K562 (cell line): ENCODE measurements at regions not wholly inside any gene's neighbourhood (a gene's known extent, or its start where the extent isn't known, plus 50 kb on each side); places are given as distances from the start of the nearest gene placed in this dataset.
"Not testable (repeated sequence)": the region's sequence is repeated elsewhere in the genome, so short reads cannot be mapped to it uniquely, and the experiment has no call there.

Experiments
- CBX1 ChIP-seq: sonication (generic); IDR thresholded peaks from 2 replicates; pipeline ENCODE4 v1.6.1; 2016; ENCODE audit warnings: antibody characterized with exemption, low read depth, mild to moderate bottlenecking
- CTCF ChIP-seq, 3 experiments: IDR thresholded peaks in 2 of 3; conservative IDR thresholded peaks in 1 of 3; 2 replicates each; pipeline ENCODE4 v1.5.1; 2011 to 2012; ENCODE audit warnings: low read length in 3 of 3, mild to moderate bottlenecking in 3 of 3, control low read depth in 2 of 3, improper control_type of control experiment in 1 of 3, inconsistent platforms in 1 of 3, low read depth in 1 of 3, mixed read lengths in 1 of 3, moderate library complexity in 1 of 3; ENCODE audit not compliant: insufficient read depth in 2 of 3
- HNRNPH1 ChIP-seq: fragments of 200-400 bp; formaldehyde crosslinking; optimal IDR thresholded peaks from 2 replicates; pipeline ENCODE3; 2017; ENCODE audit warnings: low read depth, mild to moderate bottlenecking, low read length, moderate library complexity
- MIER1 ChIP-seq: fragments of 450-650 bp; IDR thresholded peaks from 2 replicates; pipeline ENCODE4 v1.6.1; 2016; ENCODE audit warnings: antibody characterized with exemption, mild to moderate bottlenecking, low read depth
- SAFB2 ChIP-seq: fragments of 200-400 bp; formaldehyde crosslinking; IDR thresholded peaks from 2 replicates; pipeline ENCODE4 v1.6.1; 2018; ENCODE audit warnings: borderline replicate concordance, low read length, low read depth, moderate library complexity; ENCODE audit not compliant: severe bottlenecking
- THAP12 ChIP-seq: fragments of 250-450 bp; sonication (Bioruptor Pico); IDR thresholded peaks from 2 replicates; pipeline ENCODE4 v1.9.0; 2021; ENCODE audit warnings: mild to moderate bottlenecking, inconsistent platforms
- ZBTB8A ChIP-seq: fragments of 450-650 bp; IDR thresholded peaks from 2 replicates; pipeline ENCODE4 v1.6.1; 2018; ENCODE audit warnings: mild to moderate bottlenecking, moderate library complexity; ENCODE audit not compliant: partially characterized antibody

- TF ChIP-seq THAP12 (CRISPR knock-in tag); CTCF (IDR thresholded peaks at IDR 0.05 in 2 of 3, conservative IDR thresholded peaks at IDR 0.05 in 1 of 3; ENCODE audit: insufficient read depth in 2 of 3, low read depth in 1 of 3, low read length in 3 of 3); MIER1; CBX1; SAFB2; ZBTB8A; HNRNPH1: not testable (repeated sequence)
Observed at GRCh38 chr2:175588213-175588612, 406.7 kb upstream of the ATP5MC3 start.
